ENCODE measurements at regions not wholly inside any gene's neighbourhood (a gene's known extent, or its start where the extent isn't known, plus 50 kb on each side); places are given as distances from the start of the nearest gene placed in this dataset.
A peak's percentile ranks its signal among the peaks of the same experiment; 100 is the strongest.

GRCh38 chr11:127269911-127270310 is 269.3 kb upstream of the KIRREL3 start:
- TF ChIP-seq POU2F2 (IDR thresholded peaks at IDR 0.05; ENCODE audit: low read depth, low read length) (no peak), POLR2AphosphoS5 (IDR thresholded peaks at IDR 0.05; ENCODE audit: low read depth, low read length) (no peak), TAF1 (IDR thresholded peaks at IDR 0.05; ENCODE audit: low read depth, low read length) (no peak), SPI1 (IDR thresholded peaks at IDR 0.05; ENCODE audit: low read depth, low read length) (no peak), POLR2A (IDR thresholded peaks at IDR 0.05; ENCODE audit: low read depth, low read length) (no peak)
- DNase-seq (ENCODE audit: insufficient read length, low spot score) (no peak), FAIRE-seq (no peak)

- DNase-seq (ENCODE audit: insufficient read length, low spot score), result no peak
- no peak for FAIRE-seq
- TF ChIP-seq POLR2AphosphoS5 (IDR thresholded peaks at IDR 0.05; ENCODE audit: low read depth, low read length) (no peak), POLR2A (IDR thresholded peaks at IDR 0.05; ENCODE audit: low read depth, low read length) (no peak), PAX5 (IDR thresholded peaks at IDR 0.05; ENCODE audit: insufficient read depth, low read length, severe bottlenecking) (no peak), TAF1 (IDR thresholded peaks at IDR 0.05; ENCODE audit: low read depth, low read length) (no peak), POU2F2 (IDR thresholded peaks at IDR 0.05; ENCODE audit: low read depth, low read length) (no peak), SPI1 (IDR thresholded peaks at IDR 0.05; ENCODE audit: low read depth, low read length) (no peak)
Measured at GRCh38 chr11:127268932-127269331, 268.4 kb upstream of the KIRREL3 start.

- TF ChIP-seq SPI1 (IDR thresholded peaks at IDR 0.05; ENCODE audit: low read depth, low read length) (no peak), PAX5 (IDR thresholded peaks at IDR 0.05; ENCODE audit: insufficient read depth, low read length, severe bottlenecking) (no peak), TAF1 (IDR thresholded peaks at IDR 0.05; ENCODE audit: low read depth, low read length) (no peak)
- FAIRE-seq (no peak), DNase-seq (ENCODE audit: insufficient read length, low spot score) (no peak)
Measured at GRCh38 chr11:127268521-127268920, 268.0 kb upstream of the KIRREL3 start.

GRCh38 chr11:127259102-127259501 is 258.5 kb upstream of the KIRREL3 start:
- FAIRE-seq (no peak), DNase-seq (ENCODE audit: insufficient read length, low spot score) (no peak)
- TF ChIP-seq SPI1 (IDR thresholded peaks at IDR 0.05; ENCODE audit: low read depth, low read length) (no peak), PAX5 (IDR thresholded peaks at IDR 0.05; ENCODE audit: insufficient read depth, low read length, severe bottlenecking) (no peak), TAF1 (IDR thresholded peaks at IDR 0.05; ENCODE audit: low read depth, low read length) (no peak), POU2F2 (IDR thresholded peaks at IDR 0.05; ENCODE audit: low read depth, low read length) (no peak), POLR2AphosphoS5 (IDR thresholded peaks at IDR 0.05; ENCODE audit: low read depth, low read length) (no peak), POLR2A (IDR thresholded peaks at IDR 0.05; ENCODE audit: low read depth, low read length) (no peak)

- FAIRE-seq (no peak), DNase-seq (ENCODE audit: insufficient read length, low spot score) (no peak)
- TF ChIP-seq POU2F2 (IDR thresholded peaks at IDR 0.05; ENCODE audit: low read depth, low read length) (no peak), POLR2AphosphoS5 (IDR thresholded peaks at IDR 0.05; ENCODE audit: low read depth, low read length) (no peak), SPI1 (IDR thresholded peaks at IDR 0.05; ENCODE audit: low read depth, low read length) (no peak), TAF1 (IDR thresholded peaks at IDR 0.05; ENCODE audit: low read depth, low read length) (no peak), PAX5 (IDR thresholded peaks at IDR 0.05; ENCODE audit: insufficient read depth, low read length, severe bottlenecking) (no peak)
Measured at GRCh38 chr11:127255209-127255608, 254.6 kb upstream of the KIRREL3 start.

- FAIRE-seq (no peak), DNase-seq (ENCODE audit: insufficient read length, low spot score) (no peak)
- TF ChIP-seq PAX5 (IDR thresholded peaks at IDR 0.05; ENCODE audit: insufficient read depth, low read length, severe bottlenecking) (no peak), SPI1 (IDR thresholded peaks at IDR 0.05; ENCODE audit: low read depth, low read length) (peak; percentile 37)
Measured at GRCh38 chr11:127252321-127252720, 251.8 kb upstream of the KIRREL3 start.

- no peak for FAIRE-seq
- no peak for DNase-seq (ENCODE audit: insufficient read length, low spot score)
- TF ChIP-seq TAF1 (IDR thresholded peaks at IDR 0.05; ENCODE audit: low read depth, low read length) (no peak), PAX5 (IDR thresholded peaks at IDR 0.05; ENCODE audit: insufficient read depth, low read length, severe bottlenecking) (no peak), POLR2AphosphoS5 (IDR thresholded peaks at IDR 0.05; ENCODE audit: low read depth, low read length) (no peak), SPI1 (IDR thresholded peaks at IDR 0.05; ENCODE audit: low read depth, low read length) (no peak), POLR2A (IDR thresholded peaks at IDR 0.05; ENCODE audit: low read depth, low read length) (no peak), POU2F2 (IDR thresholded peaks at IDR 0.05; ENCODE audit: low read depth, low read length) (no peak)
Measured at GRCh38 chr11:127249576-127249975, 249.0 kb upstream of the KIRREL3 start.

GRCh38 chr11:127248476-127248875 is 247.9 kb upstream of the KIRREL3 start:
- FAIRE-seq (no peak), DNase-seq (ENCODE audit: insufficient read length, low spot score) (no peak)
- TF ChIP-seq POU2F2 (IDR thresholded peaks at IDR 0.05; ENCODE audit: low read depth, low read length), result no peak
- no peak for TF ChIP-seq PAX5 (IDR thresholded peaks at IDR 0.05; ENCODE audit: insufficient read depth, low read length, severe bottlenecking)
- TF ChIP-seq POLR2AphosphoS5 (IDR thresholded peaks at IDR 0.05; ENCODE audit: low read depth, low read length), result no peak
- no peak for TF ChIP-seq POLR2A (IDR thresholded peaks at IDR 0.05; ENCODE audit: low read depth, low read length)
- TF ChIP-seq SPI1 (IDR thresholded peaks at IDR 0.05; ENCODE audit: low read depth, low read length), result no peak
- TF ChIP-seq TAF1 (IDR thresholded peaks at IDR 0.05; ENCODE audit: low read depth, low read length), result no peak

- TF ChIP-seq PAX5 (IDR thresholded peaks at IDR 0.05; ENCODE audit: insufficient read depth, low read length, severe bottlenecking), result no peak
- TF ChIP-seq POLR2A (IDR thresholded peaks at IDR 0.05; ENCODE audit: low read depth, low read length), result no peak
- no peak for TF ChIP-seq POLR2AphosphoS5 (IDR thresholded peaks at IDR 0.05; ENCODE audit: low read depth, low read length)
- no peak for TF ChIP-seq TAF1 (IDR thresholded peaks at IDR 0.05; ENCODE audit: low read depth, low read length)
- no peak for DNase-seq (ENCODE audit: insufficient read length, low spot score)
- FAIRE-seq, result no peak
Measured at GRCh38 chr11:127247261-127247851, 246.8 kb upstream of the KIRREL3 start.

GRCh38 chr11:127242676-127243075 is 242.1 kb upstream of the KIRREL3 start:
- FAIRE-seq (no peak), DNase-seq (ENCODE audit: insufficient read length, low spot score) (no peak)
- TF ChIP-seq POLR2AphosphoS5 (IDR thresholded peaks at IDR 0.05; ENCODE audit: low read depth, low read length) (no peak), PAX5 (IDR thresholded peaks at IDR 0.05; ENCODE audit: insufficient read depth, low read length, severe bottlenecking) (no peak), SPI1 (IDR thresholded peaks at IDR 0.05; ENCODE audit: low read depth, low read length) (no peak), POLR2A (IDR thresholded peaks at IDR 0.05; ENCODE audit: low read depth, low read length) (no peak), POU2F2 (IDR thresholded peaks at IDR 0.05; ENCODE audit: low read depth, low read length) (no peak)

Measured in GM12891 (cell line).